HS-27A (cell line): ENCODE measurements at regions not wholly inside any gene's neighbourhood (a gene's known extent, or its start where the extent isn't known, plus 50 kb on each side); places are given as distances from the start of the nearest gene placed in this dataset.

Source experiments
- DNase-seq: peaks from one replicate; pipeline ENCODE4 v3.0.0-alpha.2; 2012; ENCODE audit warnings: low read depth, missing footprints

GRCh38 chr2:66966631-66967030 is 430.5 kb upstream of the ETAA1 start:
- no peak for DNase-seq

GRCh38 chr2:66968946-66969345 is 428.2 kb upstream of the ETAA1 start:
- no peak for DNase-seq

GRCh38 chr2:66981074-66981473 is 416.1 kb upstream of the ETAA1 start:
- DNase-seq = no peak

- DNase-seq = no peak
These were observed 414.4 kb upstream of the ETAA1 start for GRCh38 chr2:66982766-66983165.

GRCh38 chr2:66984864-66985263 is 412.3 kb upstream of the ETAA1 start:
- DNase-seq = no peak

- DNase-seq = no peak
These were observed 411.2 kb upstream of the ETAA1 start for GRCh38 chr2:66985906-66986305.

GRCh38 chr2:66987733-66988132 is 409.4 kb upstream of the ETAA1 start:
- no peak for DNase-seq

GRCh38 chr2:66994654-66995053 is 402.5 kb upstream of the ETAA1 start:
- DNase-seq = no peak

- DNase-seq = no peak
These were observed 401.5 kb upstream of the ETAA1 start for GRCh38 chr2:66995636-66996035.

- DNase-seq = no peak
These were observed 394.3 kb upstream of the ETAA1 start for GRCh38 chr2:67002618-67003371.

- DNase-seq = no peak
These were observed 390.7 kb upstream of the ETAA1 start for GRCh38 chr2:67006373-67006960.

- no peak for DNase-seq
These were observed 389.0 kb upstream of the ETAA1 start for GRCh38 chr2:67008155-67008554.

- DNase-seq = no peak
These were observed 385.0 kb upstream of the ETAA1 start for GRCh38 chr2:67012165-67012564.

- no peak for DNase-seq
These were observed 383.3 kb upstream of the ETAA1 start for GRCh38 chr2:67013821-67014220.

GRCh38 chr2:67015681-67016080 is 381.5 kb upstream of the ETAA1 start:
- DNase-seq = no peak

- DNase-seq = no peak
These were observed 378.8 kb upstream of the ETAA1 start for GRCh38 chr2:67018301-67018700.

- DNase-seq = no peak
These were observed 365.1 kb upstream of the ETAA1 start for GRCh38 chr2:67032076-67032475.

- DNase-seq = no peak
These were observed 360.7 kb upstream of the ETAA1 start for GRCh38 chr2:67036444-67036843.

- no peak for DNase-seq
These were observed 359.5 kb upstream of the ETAA1 start for GRCh38 chr2:67037655-67038054.

GRCh38 chr2:67038195-67038594 is 358.9 kb upstream of the ETAA1 start:
- no peak for DNase-seq

- no peak for DNase-seq
These were observed 358.1 kb upstream of the ETAA1 start for GRCh38 chr2:67039058-67039457.

- no peak for DNase-seq
These were observed 357.5 kb upstream of the ETAA1 start for GRCh38 chr2:67039517-67040103.

- DNase-seq = no peak
These were observed 356.1 kb upstream of the ETAA1 start for GRCh38 chr2:67041051-67041450.
